Muscle layer of duodenum (tissue), 2 donors: ENCODE measurements at regions not wholly inside any gene's neighbourhood (a gene's known extent, or its start where the extent isn't known, plus 50 kb on each side); places are given as distances from the start of the nearest gene placed in this dataset.

Source experiments
- H3K27ac ChIP-seq: one replicate; pipeline ENCODE4 v1.7.0; 2013; ENCODE audit warnings: mild to moderate bottlenecking, low read length
- H3K27me3 ChIP-seq: one replicate; pipeline ENCODE4 v1.7.0; 2013; ENCODE audit warnings: low read depth, mild to moderate bottlenecking, control low read depth, low read length
- H3K36me3 ChIP-seq, 2 donors: one replicate each; pipeline ENCODE4 v1.7.0; 2013; ENCODE audit warnings: low read length in 2 of 2, control low read depth in 1 of 2, mild to moderate bottlenecking in 1 of 2; ENCODE audit not compliant: insufficient read depth in 2 of 2, control insufficient read depth in 1 of 2
- H3K4me1 ChIP-seq, 2 donors: one replicate each; pipeline ENCODE4 v1.7.0; 2013; ENCODE audit warnings: low read length in 2 of 2, mild to moderate bottlenecking in 2 of 2, control low read depth in 1 of 2, moderate library complexity in 1 of 2; ENCODE audit not compliant: insufficient read depth in 2 of 2, control insufficient read depth in 1 of 2
- H3K4me3 ChIP-seq, 2 donors: one replicate each; pipeline ENCODE4 v1.7.0; 2013; ENCODE audit warnings: low read length in 2 of 2, low read depth in 1 of 2, mild to moderate bottlenecking in 1 of 2
- H3K9me3 ChIP-seq, 2 donors: one replicate each; pipeline ENCODE4 v1.7.0; 2013; ENCODE audit warnings: low read length in 2 of 2, control low read depth in 1 of 2, mild to moderate bottlenecking in 1 of 2; ENCODE audit not compliant: control insufficient read depth in 1 of 2
- donor health status: healthy.

DNA sequence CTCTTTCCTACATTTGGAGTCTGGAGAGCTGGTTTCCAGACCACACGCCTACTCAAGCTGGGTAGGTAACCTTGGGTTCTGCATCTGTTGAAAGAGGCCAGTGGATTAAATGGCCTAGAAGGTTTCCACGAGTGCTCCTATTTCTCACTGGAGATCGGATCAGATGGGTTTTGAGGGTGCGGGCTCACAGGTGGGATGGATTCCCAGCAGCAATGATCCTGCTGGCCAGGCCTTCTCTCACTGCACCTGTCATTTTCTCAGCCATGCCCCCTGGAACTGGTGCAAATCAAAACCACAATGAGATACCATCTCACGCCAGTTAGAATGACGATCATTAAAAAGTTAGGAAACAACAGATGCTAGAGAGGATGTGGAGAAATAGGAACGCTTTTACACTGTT is 747.5 kb upstream of the RAB6C start:
- H3K27me3 ChIP-seq = no peaks in the 10 kb centered on the region
- no peak overlapping the region for H3K4me3 ChIP-seq
- H3K27ac ChIP-seq = no peak overlapping the region
- peaks cover 0 to 7% of the 10 kb centered on the region in 2 donors for H3K9me3 ChIP-seq
- no peaks in the 10 kb centered on the region for H3K36me3 ChIP-seq
- no peaks in the 10 kb centered on the region for H3K4me1 ChIP-seq

- H3K4me1 ChIP-seq = no peaks in the 10 kb centered on the region
- no peaks in the 10 kb centered on the region for H3K27me3 ChIP-seq
- H3K9me3 ChIP-seq = peaks cover 0 to 7% of the 10 kb centered on the region in 2 donors
- H3K27ac ChIP-seq = no peak overlapping the region
- no peak overlapping the region for H3K4me3 ChIP-seq
- no peaks in the 10 kb centered on the region for H3K36me3 ChIP-seq
Observed at GRCh38 chr2:129233166-129233565, 746.3 kb upstream of the RAB6C start.

GRCh38 chr2:129233751-129234406 is 745.6 kb upstream of the RAB6C start:
- Histone ChIP-seq H3K4me3 (no peak overlapping the region), H3K27me3 (no peaks in the 10 kb centered on the region), H3K4me1 (no peaks in the 10 kb centered on the region), H3K27ac (no peak overlapping the region), H3K9me3 (peaks cover 0 to 7% of the 10 kb centered on the region in 2 donors), H3K36me3 (no peaks in the 10 kb centered on the region)

DNA sequence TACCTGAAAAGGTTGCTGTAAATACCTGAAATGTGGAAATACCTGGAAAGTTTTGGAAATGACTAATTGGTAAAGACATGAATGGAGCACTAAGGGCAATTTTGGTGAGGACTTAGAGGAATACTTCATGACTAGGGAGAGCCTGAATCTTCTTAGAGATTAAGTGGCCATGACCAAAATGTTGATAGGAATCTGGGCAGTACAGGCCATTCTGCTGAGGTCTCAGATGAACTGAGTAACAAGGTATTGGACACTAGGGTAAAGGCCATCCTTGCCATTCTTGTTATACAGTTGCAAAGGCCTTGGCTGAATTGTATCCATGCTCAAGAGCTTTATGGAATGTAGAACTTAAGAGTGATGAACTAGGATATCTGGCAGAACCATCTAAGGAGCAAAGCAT is 742.9 kb upstream of the RAB6C start:
- H3K4me3 ChIP-seq = no peak overlapping the region

DNA sequence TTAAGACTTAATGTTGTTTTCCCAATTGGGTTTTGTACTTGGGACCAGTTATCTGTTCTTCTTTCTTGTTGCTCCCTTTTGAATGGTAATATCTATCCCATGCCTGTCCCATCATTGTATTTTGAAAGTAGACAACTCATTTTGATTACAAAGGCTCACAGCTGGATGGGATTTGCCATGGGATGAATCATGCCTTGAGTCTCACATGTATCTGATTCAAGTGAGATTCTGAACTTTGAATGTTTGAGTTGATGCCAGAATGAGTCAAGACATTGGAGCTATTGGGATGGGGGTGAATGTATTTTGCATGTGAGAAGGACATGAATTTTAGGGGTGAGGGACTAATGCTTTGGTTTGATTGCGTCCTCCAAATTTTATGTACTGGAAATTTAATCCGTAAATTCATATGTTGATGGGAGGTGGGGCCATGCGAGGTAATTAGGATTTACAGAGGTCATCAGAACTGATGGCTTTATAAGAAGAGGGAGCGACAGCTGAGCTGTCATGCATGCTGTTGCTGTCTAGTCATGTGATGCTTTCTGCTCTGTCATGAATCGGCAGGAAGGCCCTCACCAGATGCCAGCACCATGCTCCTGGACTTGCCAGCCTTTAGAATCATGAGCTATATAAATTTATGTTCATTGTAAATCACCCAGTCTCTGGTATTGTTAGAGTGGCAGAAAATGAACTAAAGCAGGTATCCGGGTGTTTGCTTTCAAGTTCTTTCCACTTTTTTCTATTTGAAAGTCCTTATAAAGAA is 741.3 kb upstream of the RAB6C start:
- Histone ChIP-seq H3K4me1 (no peaks in the 10 kb centered on the region), H3K9me3 (peaks cover 0 to 7% of the 10 kb centered on the region in 2 donors), H3K27ac (no peak overlapping the region), H3K36me3 (no peaks in the 10 kb centered on the region), H3K4me3 (no peak overlapping the region), H3K27me3 (no peaks in the 10 kb centered on the region)

More for the DNA sequence above, 742.9 kb upstream of the RAB6C start:
- Histone ChIP-seq H3K36me3 (no peaks in the 10 kb centered on the region), H3K4me1 (no peaks in the 10 kb centered on the region), H3K27me3 (no peaks in the 10 kb centered on the region), H3K27ac (no peak overlapping the region), H3K9me3 (peaks cover 0 to 7% of the 10 kb centered on the region in 2 donors)

GRCh38 chr2:129239141-129239540 is 740.3 kb upstream of the RAB6C start:
- no peaks in the 10 kb centered on the region for H3K4me1 ChIP-seq
- no peak overlapping the region for H3K27ac ChIP-seq

GRCh38 chr2:129240061-129240460 is 739.4 kb upstream of the RAB6C start:
- H3K4me1 ChIP-seq = no peaks in the 10 kb centered on the region
- H3K9me3 ChIP-seq = peaks cover 0 to 7% of the 10 kb centered on the region in 2 donors
- H3K27ac ChIP-seq = no peak overlapping the region
- H3K36me3 ChIP-seq = no peaks in the 10 kb centered on the region
- no peak overlapping the region for H3K4me3 ChIP-seq
- H3K27me3 ChIP-seq = no peaks in the 10 kb centered on the region

More at GRCh38 chr2:129239141-129239540, 740.3 kb upstream of the RAB6C start:
- Histone ChIP-seq H3K4me3 (no peak overlapping the region), H3K27me3 (no peaks in the 10 kb centered on the region), H3K36me3 (no peaks in the 10 kb centered on the region), H3K9me3 (peaks cover 0 to 7% of the 10 kb centered on the region in 2 donors)

DNA sequence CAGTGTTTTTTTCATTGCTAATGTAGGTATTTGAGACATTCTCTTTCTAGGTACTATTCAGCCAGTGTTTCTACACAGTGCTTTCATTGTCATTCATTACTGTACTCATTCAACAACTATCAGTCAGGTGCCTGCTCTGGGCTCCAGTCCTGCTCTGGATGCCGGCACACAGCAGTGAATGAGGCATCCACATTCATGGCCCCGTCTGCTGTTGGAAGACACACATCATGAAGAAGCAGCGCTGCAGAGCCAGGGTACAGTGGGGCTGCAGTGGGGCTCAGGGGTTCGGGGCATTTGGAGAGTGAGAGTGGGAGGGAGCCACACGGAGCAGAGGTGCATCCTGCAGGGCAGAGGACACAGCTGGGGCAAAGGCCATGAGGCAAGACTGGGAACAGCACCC is 737.2 kb upstream of the RAB6C start:
- H3K27me3 ChIP-seq = no peaks in the 10 kb centered on the region
- H3K9me3 ChIP-seq = peaks cover 4% of the 10 kb centered on the region in 2 donors
- H3K4me3 ChIP-seq = no peak overlapping the region
- no peaks in the 10 kb centered on the region for H3K4me1 ChIP-seq
- H3K36me3 ChIP-seq = no peaks in the 10 kb centered on the region
- no peak overlapping the region for H3K27ac ChIP-seq

DNA sequence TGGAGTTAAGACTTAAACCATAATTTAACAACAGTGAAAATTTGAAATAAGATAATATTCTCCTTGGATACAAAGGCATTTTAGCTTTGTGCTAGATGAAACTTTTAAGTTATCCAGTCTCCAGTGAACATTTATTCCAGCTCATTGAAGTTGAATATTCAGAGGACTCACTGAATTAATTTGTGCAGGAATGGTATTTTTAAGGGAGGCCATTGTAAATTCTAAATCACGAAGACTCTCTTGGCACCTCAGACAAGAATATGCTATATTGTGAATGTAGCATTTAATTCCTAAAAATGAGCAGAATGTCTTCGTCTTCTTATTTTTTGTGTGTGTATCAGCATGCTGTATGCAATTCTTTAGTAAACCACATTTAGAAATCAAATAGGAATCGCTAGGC is 731.7 kb upstream of the RAB6C start:
- Histone ChIP-seq H3K27me3 (no peaks in the 10 kb centered on the region), H3K9me3 (peaks cover 4% of the 10 kb centered on the region in 2 donors), H3K4me1 (no peaks in the 10 kb centered on the region), H3K4me3 (no peak overlapping the region), H3K27ac (no peak overlapping the region), H3K36me3 (no peaks in the 10 kb centered on the region)

GRCh38 chr2:129248198-129248597 is 731.3 kb upstream of the RAB6C start:
- Histone ChIP-seq H3K4me1 (no peaks in the 10 kb centered on the region), H3K4me3 (no peak overlapping the region), H3K27me3 (no peaks in the 10 kb centered on the region), H3K36me3 (no peaks in the 10 kb centered on the region), H3K27ac (no peak overlapping the region), H3K9me3 (peaks cover 4% of the 10 kb centered on the region in 2 donors)

DNA sequence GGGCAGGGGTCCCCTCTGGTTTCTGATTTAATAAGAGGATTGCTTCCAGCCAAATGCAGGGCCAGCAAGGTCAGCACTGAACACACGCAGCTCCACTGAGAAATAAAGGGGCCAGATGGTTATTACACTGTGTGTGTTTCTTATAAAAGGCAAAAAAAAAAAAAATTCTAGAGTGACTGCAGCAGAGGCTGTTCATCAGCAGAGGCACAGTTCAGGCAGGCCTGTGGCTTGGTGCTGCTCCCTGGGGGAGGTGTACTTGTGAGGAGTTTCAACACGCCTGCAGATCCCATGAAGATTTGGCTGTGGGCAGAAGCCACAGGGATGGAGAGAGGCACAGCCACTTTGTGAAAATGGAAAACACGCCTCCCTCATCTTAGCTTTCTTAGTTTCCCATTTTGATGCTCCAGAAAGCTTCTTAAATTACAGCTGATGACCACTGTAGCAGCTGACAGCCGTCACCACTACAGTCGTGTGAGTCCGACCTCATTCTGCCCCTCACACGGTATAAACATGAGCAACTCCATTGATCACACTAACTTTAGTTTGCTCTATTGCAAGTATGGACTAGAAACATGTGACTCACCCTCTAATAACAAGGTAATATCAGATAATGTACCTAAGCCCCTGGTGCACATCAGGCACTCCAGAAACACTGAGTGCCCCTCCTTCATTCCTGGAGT is 726.5 kb upstream of the RAB6C start:
- Histone ChIP-seq H3K36me3 (no peaks in the 10 kb centered on the region), H3K9me3 (peaks cover 0 to 5% of the 10 kb centered on the region in 2 donors), H3K27ac (no peak overlapping the region)

More for the DNA sequence above, 726.5 kb upstream of the RAB6C start:
- Histone ChIP-seq H3K27me3 (no peaks in the 10 kb centered on the region), H3K4me3 (no peak overlapping the region), H3K4me1 (no peaks in the 10 kb centered on the region)
